ENCODE measurements at regions not wholly inside any gene's neighbourhood (a gene's known extent, or its start where the extent isn't known, plus 50 kb on each side); places are given as distances from the start of the nearest gene placed in this dataset.

DNA sequence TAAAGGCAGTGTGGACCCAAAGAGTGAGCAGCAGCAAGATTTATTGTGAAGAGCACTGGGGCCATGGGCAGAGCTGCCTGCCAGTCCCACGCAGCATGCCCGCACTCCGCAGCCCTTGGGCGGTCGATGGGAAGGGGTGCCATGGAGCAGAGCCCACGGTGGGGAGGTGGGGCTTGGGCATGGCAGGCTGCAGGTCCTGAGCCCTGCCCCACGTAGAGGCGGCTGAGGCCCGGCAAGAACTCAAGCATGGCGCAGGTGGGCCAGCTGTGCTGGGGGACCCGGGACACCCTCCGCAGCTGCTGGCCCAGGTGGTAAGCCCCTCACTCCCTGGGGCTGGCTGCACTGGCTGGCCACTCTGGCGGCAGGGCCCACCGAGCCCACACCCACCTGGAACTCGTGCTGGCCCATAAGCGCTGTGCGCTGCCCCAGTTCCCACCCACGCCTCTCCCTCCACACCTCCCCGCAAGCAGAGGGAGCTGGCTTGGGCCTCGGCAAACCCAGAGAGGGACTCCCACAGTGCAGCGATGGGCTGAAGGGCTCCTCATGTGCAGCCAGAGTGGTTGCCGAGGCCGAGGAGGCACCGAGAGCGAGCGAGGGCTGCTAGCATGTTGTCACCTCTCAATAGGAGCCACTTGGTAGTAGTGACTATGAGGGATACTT lies 1218.8 kb upstream of the EPHA6 start:
- H2AFZ ChIP-seq (ENCODE audit: low read depth, low read length), result no peak overlapping the region
- no peaks in the 10 kb centered on the region for H4K20me1 ChIP-seq (ENCODE audit: insufficient read depth, low read length)
- no peaks in the 10 kb centered on the region for H3K27me3 ChIP-seq (ENCODE audit: low read depth, low read length)
- H3K36me3 ChIP-seq (replicated peaks; ENCODE audit: low read depth, low read length), result no peaks in the 10 kb centered on the region
- no peaks in the 10 kb centered on the region for H3K9me3 ChIP-seq (ENCODE audit: insufficient read depth, low read length)
- no peak overlapping the region for H3K4me3 ChIP-seq (ENCODE audit: low read length)
- TF ChIP-seq EZH2phosphoT487 (IDR thresholded peaks at IDR 0.05; ENCODE audit: low read depth) (no peak), CTCF (IDR thresholded peaks at IDR 0.05; ENCODE audit: low read depth, low read length) (no peak)
- no peak overlapping the region for H3K9ac ChIP-seq (ENCODE audit: low read length)
- no peaks in the 10 kb centered on the region for H3K79me2 ChIP-seq (ENCODE audit: low read length)
- H3K4me2 ChIP-seq (ENCODE audit: low read length), result no peak overlapping the region
- no peak overlapping the region for H3K27ac ChIP-seq (ENCODE audit: low read length)
- H3K4me1 ChIP-seq (ENCODE audit: low read length), result no peaks in the 10 kb centered on the region

DNA sequence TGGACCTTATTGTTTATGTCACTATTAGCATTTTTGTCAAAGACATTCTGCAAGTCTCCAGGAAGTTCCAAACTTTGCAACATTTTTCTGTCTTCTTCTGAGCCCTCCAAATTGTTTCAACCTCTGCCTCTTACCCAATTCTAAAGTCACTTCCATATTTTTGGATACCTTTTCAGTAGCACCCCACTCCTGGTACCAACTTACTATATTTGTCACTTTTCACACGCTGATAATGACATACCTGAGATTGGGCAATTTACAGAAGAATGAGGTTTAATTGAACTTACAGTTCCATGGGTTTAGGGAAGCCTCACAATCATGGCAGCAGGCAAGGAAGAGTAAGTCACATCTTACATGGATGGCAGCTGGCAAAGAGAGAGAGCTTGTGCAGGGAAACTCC lies 1206.5 kb upstream of the EPHA6 start:
- TF ChIP-seq CTCF (IDR thresholded peaks at IDR 0.05; ENCODE audit: low read depth, low read length), result no peak
- TF ChIP-seq EZH2phosphoT487 (IDR thresholded peaks at IDR 0.05; ENCODE audit: low read depth), result no peak
- Histone ChIP-seq H3K27ac (ENCODE audit: low read length) (no peak overlapping the region), H3K4me1 (ENCODE audit: low read length) (no peaks in the 10 kb centered on the region), H3K36me3 (replicated peaks; ENCODE audit: low read depth, low read length) (no peaks in the 10 kb centered on the region), H3K27me3 (ENCODE audit: low read depth, low read length) (no peaks in the 10 kb centered on the region), H3K4me3 (ENCODE audit: low read length) (no peak overlapping the region), H3K79me2 (ENCODE audit: low read length) (no peaks in the 10 kb centered on the region), H3K9me3 (ENCODE audit: insufficient read depth, low read length) (no peaks in the 10 kb centered on the region), H3K9ac (ENCODE audit: low read length) (no peak overlapping the region), H4K20me1 (ENCODE audit: insufficient read depth, low read length) (no peaks in the 10 kb centered on the region), H3K4me2 (ENCODE audit: low read length) (no peak overlapping the region), H2AFZ (ENCODE audit: low read depth, low read length) (no peak overlapping the region)

DNA sequence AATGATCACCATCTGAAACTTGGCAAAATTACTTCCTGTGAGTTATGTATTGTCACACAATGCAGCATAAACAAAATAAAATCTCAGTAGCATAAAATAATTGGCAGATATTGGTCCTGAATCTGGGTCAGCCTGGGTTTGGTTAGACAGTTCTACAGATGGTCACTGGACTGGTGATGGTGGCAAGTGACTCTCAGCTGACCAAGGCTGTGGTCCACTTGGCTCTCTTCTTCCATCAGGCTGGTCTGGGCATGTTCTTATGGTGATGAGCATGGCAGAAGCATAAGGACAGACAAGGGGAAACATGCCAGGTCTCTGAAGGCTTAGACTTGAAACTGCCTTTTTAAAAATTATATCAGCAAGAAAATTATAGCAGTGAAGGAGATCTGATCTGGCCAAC lies 1205.0 kb upstream of the EPHA6 start:
- H3K9me3 ChIP-seq (ENCODE audit: insufficient read depth, low read length), result no peaks in the 10 kb centered on the region
- no peak overlapping the region for H3K9ac ChIP-seq (ENCODE audit: low read length)
- TF ChIP-seq CTCF (IDR thresholded peaks at IDR 0.05; ENCODE audit: low read depth, low read length) (no peak), EZH2phosphoT487 (IDR thresholded peaks at IDR 0.05; ENCODE audit: low read depth) (no peak)
- H3K4me2 ChIP-seq (ENCODE audit: low read length), result no peak overlapping the region
- no peaks in the 10 kb centered on the region for H3K4me1 ChIP-seq (ENCODE audit: low read length)
- H3K36me3 ChIP-seq (replicated peaks; ENCODE audit: low read depth, low read length), result no peaks in the 10 kb centered on the region
- no peak overlapping the region for H3K4me3 ChIP-seq (ENCODE audit: low read length)
- no peaks in the 10 kb centered on the region for H4K20me1 ChIP-seq (ENCODE audit: insufficient read depth, low read length)
- H3K27me3 ChIP-seq (ENCODE audit: low read depth, low read length), result no peaks in the 10 kb centered on the region
- H2AFZ ChIP-seq (ENCODE audit: low read depth, low read length), result no peak overlapping the region
- H3K79me2 ChIP-seq (ENCODE audit: low read length), result no peaks in the 10 kb centered on the region
- no peak overlapping the region for H3K27ac ChIP-seq (ENCODE audit: low read length)

DNA sequence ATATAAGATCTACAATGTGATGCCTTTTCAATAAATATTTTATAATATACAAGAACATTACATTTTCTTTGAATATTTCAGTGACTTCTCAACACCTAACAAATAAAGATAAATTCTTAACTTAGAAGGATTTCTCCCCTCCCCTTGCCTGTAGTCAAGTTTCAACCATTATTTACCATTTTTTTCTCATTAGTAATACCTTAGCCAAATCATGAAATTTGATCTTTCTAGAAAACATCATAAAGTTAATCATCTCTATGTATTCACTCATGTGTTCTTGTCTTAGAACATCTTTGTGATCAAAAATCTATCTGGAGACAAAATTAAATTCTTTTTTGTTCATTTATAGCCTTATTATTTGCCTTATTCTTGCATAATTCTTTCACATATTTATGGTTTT lies 1201.8 kb upstream of the EPHA6 start:
- Histone ChIP-seq H3K4me2 (ENCODE audit: low read length) (no peak overlapping the region), H3K9me3 (ENCODE audit: insufficient read depth, low read length) (no peaks in the 10 kb centered on the region), H3K79me2 (ENCODE audit: low read length) (no peaks in the 10 kb centered on the region), H3K9ac (ENCODE audit: low read length) (no peak overlapping the region), H3K27ac (ENCODE audit: low read length) (no peak overlapping the region), H3K36me3 (replicated peaks; ENCODE audit: low read depth, low read length) (no peaks in the 10 kb centered on the region), H3K27me3 (ENCODE audit: low read depth, low read length) (no peaks in the 10 kb centered on the region), H2AFZ (ENCODE audit: low read depth, low read length) (no peak overlapping the region), H3K4me1 (ENCODE audit: low read length) (no peaks in the 10 kb centered on the region), H3K4me3 (ENCODE audit: low read length) (no peak overlapping the region), H4K20me1 (ENCODE audit: insufficient read depth, low read length) (no peaks in the 10 kb centered on the region)
- no peak for TF ChIP-seq CTCF (IDR thresholded peaks at IDR 0.05; ENCODE audit: low read depth, low read length)
- no peak for TF ChIP-seq EZH2phosphoT487 (IDR thresholded peaks at IDR 0.05; ENCODE audit: low read depth)
